Loucy (cell line): ENCODE measurements at regions not wholly inside any gene's neighbourhood (a gene's known extent, or its start where the extent isn't known, plus 50 kb on each side); places are given as distances from the start of the nearest gene placed in this dataset.

ENCODE experiments used
- H2AFZ ChIP-seq: fragments of 200-600 bp; sonication (generic); 2 replicates; pipeline ENCODE4 v1.6.0; 2016; ENCODE audit warnings: antibody characterized with exemption, mild to moderate bottlenecking, low read length, moderate library complexity
- H3F3A ChIP-seq: fragments of 200-600 bp; 2 replicates; pipeline ENCODE4 v1.6.0; 2016; ENCODE audit warnings: antibody characterized with exemption, low read depth, mild to moderate bottlenecking
- H3K27me3 ChIP-seq: fragments of 200-600 bp; sonication (generic); 2 replicates; pipeline ENCODE4 v1.6.1; 2014; ENCODE audit warnings: low read length, mild to moderate bottlenecking; ENCODE audit not compliant: insufficient read depth, poor library complexity, severe bottlenecking
- H3K36me3 ChIP-seq: fragments of 200-600 bp; sonication (generic); 2 replicates; pipeline ENCODE4 v1.6.1; 2016; ENCODE audit warnings: low read length; ENCODE audit not compliant: insufficient read depth
- H3K4me1 ChIP-seq: fragments of 200-600 bp; sonication (generic); 2 replicates; pipeline ENCODE4 v1.5.1; 2014; ENCODE audit warnings: low read length, mild to moderate bottlenecking; ENCODE audit not compliant: insufficient read depth, poor library complexity, severe bottlenecking
- H3K4me2 ChIP-seq: fragments of 200-600 bp; sonication (generic); 2 replicates; pipeline ENCODE4 v1.6.0; 2014; ENCODE audit warnings: antibody characterized with exemption, low read length, low read depth, mild to moderate bottlenecking; ENCODE audit not compliant: poor library complexity, severe bottlenecking
- H3K4me3 ChIP-seq: fragments of 200-600 bp; sonication (generic); 2 replicates; pipeline ENCODE4 v1.5.1; 2014; ENCODE audit warnings: low read length, mild to moderate bottlenecking, mixed read lengths; ENCODE audit not compliant: poor library complexity, severe bottlenecking
- H3K79me2 ChIP-seq: fragments of 200-600 bp; sonication (generic); 2 replicates; pipeline ENCODE4 v1.6.1; 2014; ENCODE audit warnings: low read length; ENCODE audit not compliant: insufficient read depth
- H3K9ac ChIP-seq: fragments of 200-600 bp; sonication (generic); 2 replicates; pipeline ENCODE4 v1.6.0; 2014; ENCODE audit warnings: mild to moderate bottlenecking, low read depth, low read length, moderate library complexity; ENCODE audit not compliant: poor library complexity, severe bottlenecking
- H3K9me2 ChIP-seq: fragments of 200-600 bp; sonication (generic); replicated peaks from 2 replicates; pipeline ENCODE4 v1.6.1; 2016; ENCODE audit warnings: low read depth, low read length, mixed read lengths
- H3K9me3 ChIP-seq: fragments of 200-600 bp; sonication (generic); 2 replicates; pipeline ENCODE4 v1.6.1; 2014; ENCODE audit warnings: mild to moderate bottlenecking, antibody characterized with exemption, low read length, low read depth; ENCODE audit not compliant: insufficient read depth
- H4K20me1 ChIP-seq: fragments of 200-600 bp; sonication (generic); 2 replicates; pipeline ENCODE4 v1.6.0; 2014; ENCODE audit warnings: antibody characterized with exemption, low read length, mild to moderate bottlenecking; ENCODE audit not compliant: insufficient read depth, poor library complexity, severe bottlenecking
- EZH2phosphoT487 ChIP-seq: fragments of 200-600 bp; IDR thresholded peaks from 2 replicates; pipeline ENCODE4 v1.6.1; 2018; ENCODE audit warnings: antibody characterized with exemption, mild to moderate bottlenecking, moderate library complexity, borderline replicate concordance
- TF ChIP-seq, protein P1 (sequence below): fragments of 200-600 bp; sonication (generic); conservative IDR thresholded peaks from 2 replicates; pipeline ENCODE4 v1.5.1; 2014; ENCODE audit warnings: mild to moderate bottlenecking, antibody characterized with exemption, low read length

DNA sequence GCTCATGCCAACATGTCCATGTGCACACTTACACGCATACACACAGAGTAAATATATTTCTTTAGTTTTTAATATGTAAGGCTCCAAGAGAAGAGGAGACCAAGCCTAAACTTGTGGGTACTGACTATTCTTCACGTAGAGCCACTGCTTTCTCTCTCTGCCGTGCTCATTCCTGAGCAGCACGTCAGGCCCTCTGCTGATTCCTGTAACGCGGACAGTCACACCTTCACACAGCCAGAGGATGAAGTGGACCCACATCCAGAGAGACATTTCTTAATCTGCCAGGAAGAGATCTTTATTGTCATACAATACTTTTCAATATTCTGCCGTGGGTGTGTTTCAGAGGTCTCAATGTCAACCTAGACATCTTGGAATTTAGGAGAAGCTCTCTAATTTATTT, 560.7 kb downstream of the STK39 start:
- Histone ChIP-seq H3K4me3 (no peak overlapping the region), H3K4me2 (no peak overlapping the region), H3K36me3 (no peaks in the 10 kb centered on the region), H2AFZ (no peak overlapping the region), H3K9me3 (no peaks in the 10 kb centered on the region), H3K4me1 (no peaks in the 10 kb centered on the region), H3F3A (no peaks in the 10 kb centered on the region), H3K9me2 (no peaks in the 10 kb centered on the region), H3K9ac (no peak overlapping the region), H3K79me2 (no peaks in the 10 kb centered on the region), H4K20me1 (no peaks in the 10 kb centered on the region), H3K27me3 (no peaks in the 10 kb centered on the region)
- TF ChIP-seq, protein P1, sequence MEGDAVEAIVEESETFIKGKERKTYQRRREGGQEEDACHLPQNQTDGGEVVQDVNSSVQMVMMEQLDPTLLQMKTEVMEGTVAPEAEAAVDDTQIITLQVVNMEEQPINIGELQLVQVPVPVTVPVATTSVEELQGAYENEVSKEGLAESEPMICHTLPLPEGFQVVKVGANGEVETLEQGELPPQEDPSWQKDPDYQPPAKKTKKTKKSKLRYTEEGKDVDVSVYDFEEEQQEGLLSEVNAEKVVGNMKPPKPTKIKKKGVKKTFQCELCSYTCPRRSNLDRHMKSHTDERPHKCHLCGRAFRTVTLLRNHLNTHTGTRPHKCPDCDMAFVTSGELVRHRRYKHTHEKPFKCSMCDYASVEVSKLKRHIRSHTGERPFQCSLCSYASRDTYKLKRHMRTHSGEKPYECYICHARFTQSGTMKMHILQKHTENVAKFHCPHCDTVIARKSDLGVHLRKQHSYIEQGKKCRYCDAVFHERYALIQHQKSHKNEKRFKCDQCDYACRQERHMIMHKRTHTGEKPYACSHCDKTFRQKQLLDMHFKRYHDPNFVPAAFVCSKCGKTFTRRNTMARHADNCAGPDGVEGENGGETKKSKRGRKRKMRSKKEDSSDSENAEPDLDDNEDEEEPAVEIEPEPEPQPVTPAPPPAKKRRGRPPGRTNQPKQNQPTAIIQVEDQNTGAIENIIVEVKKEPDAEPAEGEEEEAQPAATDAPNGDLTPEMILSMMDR, result no peak
- TF ChIP-seq EZH2phosphoT487, result no peak

DNA sequence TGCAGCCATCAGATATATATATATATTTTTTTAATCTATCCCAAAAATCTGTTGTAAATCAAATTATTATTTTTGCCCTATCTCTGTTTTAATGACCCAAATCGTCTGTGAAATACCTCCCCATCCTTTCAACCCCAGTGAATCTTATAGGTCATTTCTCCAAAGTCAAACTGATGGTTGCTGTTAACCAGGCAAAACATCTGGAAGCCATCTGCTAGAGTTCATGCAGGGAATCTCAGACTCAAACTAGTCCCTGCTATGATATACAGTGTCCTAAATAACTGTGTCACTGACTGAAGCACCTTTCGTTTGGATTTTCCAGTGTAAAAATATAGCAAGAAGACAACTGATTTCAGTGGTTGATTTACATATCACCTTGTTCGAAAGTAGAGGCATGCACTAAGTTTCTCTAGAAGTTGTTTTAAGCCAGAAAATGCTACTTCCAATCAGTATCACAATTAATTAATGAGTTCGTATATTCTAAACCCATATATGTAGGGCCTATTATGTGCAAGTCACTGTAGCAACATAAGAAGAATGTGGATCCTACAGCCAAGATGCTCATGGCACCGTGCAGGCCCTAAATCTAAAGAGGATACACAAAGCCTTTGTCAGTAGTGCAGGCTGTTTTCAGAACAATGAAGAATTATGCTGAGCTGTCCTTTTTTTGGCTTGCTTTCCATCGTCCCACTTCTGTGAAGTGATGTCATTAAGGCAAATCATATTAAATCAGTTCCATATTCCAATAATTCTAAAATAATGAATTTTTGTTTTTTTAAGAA, 566.0 kb downstream of the STK39 start:
- TF ChIP-seq, protein P1, result no peak
- no peak for TF ChIP-seq EZH2phosphoT487
- H3K27me3 ChIP-seq, result no peaks in the 10 kb centered on the region
- H3K36me3 ChIP-seq, result no peaks in the 10 kb centered on the region
- no peaks in the 10 kb centered on the region for H3F3A ChIP-seq
- H2AFZ ChIP-seq, result no peak overlapping the region
- H3K4me1 ChIP-seq, result no peaks in the 10 kb centered on the region
- no peaks in the 10 kb centered on the region for H3K9me3 ChIP-seq
- H3K4me2 ChIP-seq, result no peak overlapping the region
- H3K79me2 ChIP-seq, result no peaks in the 10 kb centered on the region
- H4K20me1 ChIP-seq, result no peaks in the 10 kb centered on the region
- no peak overlapping the region for H3K9ac ChIP-seq
- H3K4me3 ChIP-seq, result no peak overlapping the region
- H3K9me2 ChIP-seq, result no peaks in the 10 kb centered on the region

DNA sequence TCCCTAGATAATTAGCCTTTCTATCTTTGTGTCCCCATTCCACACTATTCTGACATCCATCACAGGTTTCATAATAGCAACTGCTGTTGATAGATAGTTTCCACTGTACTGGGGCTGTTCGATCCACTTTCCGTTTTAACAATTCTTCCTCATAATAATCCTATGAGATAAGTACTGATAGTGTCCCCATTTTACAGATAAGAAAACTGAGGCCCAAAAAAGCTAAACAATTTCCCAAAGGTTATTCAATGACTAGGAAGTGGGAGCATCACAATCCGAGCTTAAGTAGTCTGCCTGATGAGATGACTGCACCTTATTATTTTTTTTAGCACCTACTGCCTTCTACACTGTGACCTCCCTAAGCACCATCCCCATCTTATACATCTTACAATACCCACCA, 569.2 kb downstream of the STK39 start:
- Histone ChIP-seq H3K27me3 (no peaks in the 10 kb centered on the region), H3K36me3 (no peaks in the 10 kb centered on the region), H3K9me2 (no peaks in the 10 kb centered on the region), H3K4me3 (no peak overlapping the region), H3K9ac (no peak overlapping the region), H4K20me1 (no peaks in the 10 kb centered on the region), H3F3A (no peaks in the 10 kb centered on the region), H3K79me2 (no peaks in the 10 kb centered on the region), H2AFZ (no peak overlapping the region), H3K9me3 (no peaks in the 10 kb centered on the region), H3K4me2 (no peak overlapping the region), H3K4me1 (no peaks in the 10 kb centered on the region)
- TF ChIP-seq, protein P1, result no peak
- TF ChIP-seq EZH2phosphoT487, result no peak
